ENCODE measurements at regions not wholly inside any gene's neighbourhood (a gene's known extent, or its start where the extent isn't known, plus 50 kb on each side); places are given as distances from the start of the nearest gene placed in this dataset.
"Not testable (repeated sequence)": the region's sequence is repeated elsewhere in the genome, so short reads cannot be mapped to it uniquely, and the experiment has no call there.

- intact Hi-C loops (cut with DNase I); H3K27ac ChIP-seq; H3K9me3 ChIP-seq; H3K36me3 ChIP-seq; H3K4me1 ChIP-seq; H3K4me3 ChIP-seq: not testable (repeated sequence)
- ATAC-seq (peak; percentile 64), DNase-seq (peak; percentile 4 to 33 (median 20))
- TF ChIP-seq CTCF (IDR thresholded peaks at IDR 0.05), result peak in 1 of 2 donors; percentile 59
- peaks cover 0 to 37% of the 10 kb centered on the region in 2 donors for H3K27me3 ChIP-seq
These were observed 248.0 kb downstream of the ZNF92 start for GRCh38 chr7:65621580-65622201.

GRCh38 chr7:65631236-65631635 lies 241.6 kb upstream of the VKORC1L1 start:
- H3K9me3 ChIP-seq; H3K4me1 ChIP-seq; H3K27me3 ChIP-seq; ATAC-seq; intact Hi-C loops (cut with DNase I); H3K36me3 ChIP-seq; DNase-seq; H3K4me3 ChIP-seq; H3K27ac ChIP-seq: not testable (repeated sequence)

GRCh38 chr7:65633587-65634404 lies 239.1 kb upstream of the VKORC1L1 start:
- H3K9me3 ChIP-seq; H3K27ac ChIP-seq; ATAC-seq; H3K36me3 ChIP-seq; intact Hi-C loops (cut with DNase I); H3K27me3 ChIP-seq; H3K4me1 ChIP-seq; H3K4me3 ChIP-seq; DNase-seq: not testable (repeated sequence)

- H3K4me1 ChIP-seq; H3K27me3 ChIP-seq; H3K9me3 ChIP-seq; H3K36me3 ChIP-seq; H3K4me3 ChIP-seq; H3K27ac ChIP-seq; ATAC-seq; intact Hi-C loops (cut with DNase I); DNase-seq: not testable (repeated sequence)
These were observed 234.0 kb upstream of the VKORC1L1 start for GRCh38 chr7:65638918-65639317.

GRCh38 chr7:65639717-65640116 lies 233.2 kb upstream of the VKORC1L1 start:
- H3K27ac ChIP-seq; DNase-seq; intact Hi-C loops (cut with DNase I); H3K4me3 ChIP-seq; H3K36me3 ChIP-seq; ATAC-seq; H3K27me3 ChIP-seq; H3K9me3 ChIP-seq; H3K4me1 ChIP-seq: not testable (repeated sequence)

GRCh38 chr7:65643498-65643897 lies 229.4 kb upstream of the VKORC1L1 start:
- intact Hi-C loops (cut with DNase I); ATAC-seq; H3K27ac ChIP-seq; H3K4me3 ChIP-seq; H3K36me3 ChIP-seq; H3K9me3 ChIP-seq; H3K27me3 ChIP-seq; DNase-seq; H3K4me1 ChIP-seq: not testable (repeated sequence)

GRCh38 chr7:65647153-65647964 lies 225.5 kb upstream of the VKORC1L1 start:
- H3K4me3 ChIP-seq; H3K27me3 ChIP-seq; DNase-seq; intact Hi-C loops (cut with DNase I); H3K27ac ChIP-seq; H3K9me3 ChIP-seq; H3K36me3 ChIP-seq; H3K4me1 ChIP-seq; ATAC-seq: not testable (repeated sequence)

GRCh38 chr7:65651174-65651573 lies 221.7 kb upstream of the VKORC1L1 start:
- DNase-seq; H3K27me3 ChIP-seq; ATAC-seq; H3K9me3 ChIP-seq; H3K36me3 ChIP-seq; H3K4me1 ChIP-seq; intact Hi-C loops (cut with DNase I); H3K4me3 ChIP-seq; H3K27ac ChIP-seq: not testable (repeated sequence)

GRCh38 chr7:65651826-65652592 lies 220.9 kb upstream of the VKORC1L1 start:
- H3K36me3 ChIP-seq; H3K27me3 ChIP-seq; H3K27ac ChIP-seq; DNase-seq; intact Hi-C loops (cut with DNase I); H3K4me1 ChIP-seq; H3K4me3 ChIP-seq; ATAC-seq; H3K9me3 ChIP-seq: not testable (repeated sequence)

- H3K4me3 ChIP-seq; H3K27ac ChIP-seq; H3K9me3 ChIP-seq; intact Hi-C loops (cut with DNase I); ATAC-seq; H3K4me1 ChIP-seq; H3K27me3 ChIP-seq; H3K36me3 ChIP-seq; DNase-seq: not testable (repeated sequence)
These were observed 220.2 kb upstream of the VKORC1L1 start for GRCh38 chr7:65652669-65653068.

- H3K4me3 ChIP-seq; intact Hi-C loops (cut with DNase I); H3K27me3 ChIP-seq; DNase-seq; H3K9me3 ChIP-seq; H3K36me3 ChIP-seq; ATAC-seq; H3K27ac ChIP-seq; H3K4me1 ChIP-seq: not testable (repeated sequence)
These were observed 216.2 kb upstream of the VKORC1L1 start for GRCh38 chr7:65656494-65657188.

Data from left lung (tissue), 4 donors.